C4-2B (cell line): ENCODE measurements at regions not wholly inside any gene's neighbourhood (a gene's known extent, or its start where the extent isn't known, plus 50 kb on each side); places are given as distances from the start of the nearest gene placed in this dataset.

ENCODE experiments used
- CTCF ChIP-seq: fragments of 450-650 bp; conservative IDR thresholded peaks from 2 replicates; pipeline ENCODE4 v1.5.1; 2017; ENCODE audit warnings: mild to moderate bottlenecking
- ZFX ChIP-seq: fragments of 450-650 bp; IDR thresholded peaks from 2 replicates; pipeline ENCODE4 v1.6.1; 2017

DNA sequence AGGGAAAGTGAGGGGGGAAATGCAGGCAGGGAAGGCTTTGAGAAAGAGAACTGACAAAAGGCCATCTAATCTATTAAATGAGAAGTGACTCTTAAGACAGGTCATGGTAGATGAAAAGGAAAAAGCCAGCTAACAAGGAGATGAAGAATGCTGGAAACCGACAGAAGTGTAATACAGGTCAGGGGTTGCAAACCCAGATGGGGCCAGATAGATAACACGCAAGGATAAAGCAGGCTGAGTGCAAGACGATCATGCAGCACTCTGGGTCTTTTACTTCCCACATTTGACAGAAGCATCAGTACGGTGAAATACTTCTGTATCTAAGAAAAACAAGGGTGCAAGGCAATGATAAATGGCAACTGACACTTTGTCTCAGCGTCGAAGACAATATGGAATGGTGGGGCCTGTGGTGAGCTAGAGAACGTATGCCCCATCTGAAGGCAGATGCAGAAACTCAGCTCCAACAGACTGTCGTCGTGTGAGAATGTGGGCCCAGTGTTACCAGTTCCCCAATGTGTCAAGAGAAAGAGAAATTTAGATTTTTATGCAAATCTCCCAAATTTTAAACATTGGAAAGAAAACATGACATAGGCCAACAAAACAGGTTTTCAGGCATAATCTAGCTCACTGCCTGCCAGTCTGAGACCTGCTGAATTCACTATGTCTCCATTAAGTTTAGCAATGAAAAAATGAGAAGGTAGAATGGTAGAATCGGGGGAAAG lies 187.4 kb downstream of the PHLDA1 start:
- TF ChIP-seq CTCF, result no peak
- no peak for TF ChIP-seq ZFX
